HEK293 (cell line): ENCODE measurements at regions not wholly inside any gene's neighbourhood (a gene's known extent, or its start where the extent isn't known, plus 50 kb on each side); places are given as distances from the start of the nearest gene placed in this dataset.

Experiments used
- CTCF ChIA-PET: fragments of 350-600 bp; formaldehyde crosslinking; extraction: SDS; loops from one replicate; lab custom pipeline; 2021; ENCODE audit warnings: antibody characterized with exemption; lab: Yijun Ruan, JAX
- POLR2A ChIA-PET: fragments of 300-600 bp; formaldehyde crosslinking; extraction: SDS; loops from one replicate; lab custom pipeline; 2020; ENCODE audit warnings: antibody characterized with exemption, inconsistent platforms; lab: Yijun Ruan, JAX
- H3K27ac ChIP-seq: fragments of 200-500 bp; sonication (Bioruptor generic); 2 replicates; pipeline ENCODE4 v1.5.1; 2014; ENCODE audit warnings: low read depth, low read length, control low read depth, inconsistent platforms; ENCODE audit errors: extremely low read depth
- H3K36me3 ChIP-seq, 2 experiments: fragments of 200-500 bp in 1 of 2; sonication (Bioruptor generic) in 1 of 2; 1 replicate in 1 of 2; 2 replicates in 1 of 2; pipeline ENCODE4 v1.5.1; 2014 to 2017; ENCODE audit warnings: inconsistent platforms in 2 of 2, low read length in 2 of 2; ENCODE audit not compliant: control insufficient read depth in 2 of 2, insufficient read depth in 1 of 2
- H3K4me1 ChIP-seq: fragments of 200-500 bp; sonication (Bioruptor generic); 2 replicates; pipeline ENCODE4 v1.5.1; 2014; ENCODE audit warnings: mild to moderate bottlenecking, low read length, inconsistent platforms; ENCODE audit not compliant: control insufficient read depth, insufficient read depth
- H3K4me3 ChIP-seq: 2 replicates; pipeline ENCODE4 v1.5.1; 2011; ENCODE audit warnings: low read depth, mild to moderate bottlenecking, control low read depth, low read length, moderate library complexity
- H3K9me3 ChIP-seq: fragments of 200-500 bp; sonication (Bioruptor generic); 2 replicates; pipeline ENCODE4 v1.5.1; 2014; ENCODE audit warnings: low read depth, low read length, inconsistent platforms; ENCODE audit not compliant: control insufficient read depth, insufficient read depth
- GLIS1 ChIP-seq: fragments of 450-650 bp; formaldehyde crosslinking; IDR thresholded peaks from 2 replicates; pipeline ENCODE4 v1.5.1; 2016; ENCODE audit warnings: missing biosample characterization, missing genetic modification characterization
- HOXD13 ChIP-seq: sonication (generic); formaldehyde crosslinking; IDR thresholded peaks from 2 replicates; pipeline ENCODE4 v1.8.0; 2022; ENCODE audit warnings: missing genetic modification reagents, borderline replicate concordance
- KLF1 ChIP-seq: fragments of 450-650 bp; formaldehyde crosslinking; IDR thresholded peaks from 2 replicates; pipeline ENCODE4 v1.5.1; 2016; ENCODE audit warnings: missing biosample characterization, missing genetic modification characterization
- SP2 ChIP-seq: fragments of 450-650 bp; formaldehyde crosslinking; IDR thresholded peaks from 2 replicates; pipeline ENCODE4 v1.5.1; 2016; ENCODE audit warnings: missing biosample characterization, missing genetic modification characterization
- ZFP41 ChIP-seq: fragments of 450-650 bp; formaldehyde crosslinking; IDR thresholded peaks from 2 replicates; pipeline ENCODE4 v1.5.1; 2016; ENCODE audit warnings: missing biosample characterization, missing genetic modification characterization, borderline replicate concordance
- ZNF157 ChIP-seq: fragments of 450-650 bp; formaldehyde crosslinking; IDR thresholded peaks from 2 replicates; pipeline ENCODE4 v1.5.1; 2016; ENCODE audit warnings: missing biosample characterization, missing genetic modification characterization
- ZNF24 ChIP-seq: fragments of 450-650 bp; formaldehyde crosslinking; IDR thresholded peaks from 2 replicates; pipeline ENCODE4 v1.5.1; 2016; ENCODE audit warnings: missing biosample characterization, missing genetic modification characterization
- ZNF266 ChIP-seq: fragments of 450-650 bp; formaldehyde crosslinking; IDR thresholded peaks from 2 replicates; pipeline ENCODE4 v1.5.1; 2016; ENCODE audit warnings: missing biosample characterization, missing genetic modification characterization, low read depth
- ZNF324 ChIP-seq: fragments of 450-650 bp; formaldehyde crosslinking; IDR thresholded peaks from 2 replicates; pipeline ENCODE4 v1.5.1; 2016; ENCODE audit warnings: missing biosample characterization, missing genetic modification characterization
- ZNF354C ChIP-seq: fragments of 450-650 bp; formaldehyde crosslinking; IDR thresholded peaks from 2 replicates; pipeline ENCODE4 v1.5.1; 2016; ENCODE audit warnings: missing biosample characterization, missing genetic modification characterization, low read depth, borderline replicate concordance
- ZNF510 ChIP-seq: fragments of 450-650 bp; formaldehyde crosslinking; IDR thresholded peaks from 2 replicates; pipeline ENCODE4 v1.5.1; 2018; ENCODE audit warnings: mild to moderate bottlenecking, missing genetic modification characterization, missing biosample characterization; ENCODE audit not compliant: insufficient replicate concordance
- ZNF514 ChIP-seq: fragments of 450-650 bp; formaldehyde crosslinking; IDR thresholded peaks from 2 replicates; pipeline ENCODE4 v1.5.1; 2016; ENCODE audit warnings: missing biosample characterization, missing genetic modification characterization
- ZNF555 ChIP-seq: fragments of 450-650 bp; formaldehyde crosslinking; conservative IDR thresholded peaks from 2 replicates; pipeline ENCODE4 v1.5.1; 2017; ENCODE audit warnings: missing biosample characterization, mild to moderate bottlenecking, missing genetic modification characterization, inconsistent platforms
- ZNF623 ChIP-seq: fragments of 450-650 bp; formaldehyde crosslinking; IDR thresholded peaks from 2 replicates; pipeline ENCODE4 v1.5.1; 2016; ENCODE audit warnings: missing biosample characterization, missing genetic modification characterization
- ZNF660 ChIP-seq: fragments of 450-650 bp; IDR thresholded peaks from 2 replicates; pipeline ENCODE4 v1.5.1; 2018; ENCODE audit warnings: missing biosample characterization, mild to moderate bottlenecking, missing genetic modification characterization
- ZNF670 ChIP-seq: fragments of 450-650 bp; formaldehyde crosslinking; IDR thresholded peaks from 2 replicates; pipeline ENCODE4 v1.5.1; 2016; ENCODE audit warnings: missing biosample characterization, missing genetic modification characterization, low read depth
- TF ChIP-seq, protein P1 (sequence below): fragments of 450-650 bp; formaldehyde crosslinking; IDR thresholded peaks from 2 replicates; pipeline ENCODE4 v1.5.1; 2016; ENCODE audit warnings: missing biosample characterization, missing genetic modification characterization
- TF ChIP-seq, protein P2 (sequence below): fragments of 450-650 bp; formaldehyde crosslinking; optimal IDR thresholded peaks from 2 replicates; pipeline ENCODE3; 2016; ENCODE audit warnings: missing biosample characterization, mild to moderate bottlenecking, missing genetic modification characterization
- TF ChIP-seq, protein P3 (sequence below): fragments of 450-650 bp; formaldehyde crosslinking; IDR thresholded peaks from 2 replicates; pipeline ENCODE4 v1.5.1; 2016; ENCODE audit warnings: missing biosample characterization, missing genetic modification characterization, low read depth
- TF ChIP-seq, protein P4 (sequence below): fragments of 450-650 bp; formaldehyde crosslinking; IDR thresholded peaks from 2 replicates; pipeline ENCODE4 v1.5.1; 2017; ENCODE audit warnings: missing biosample characterization, missing genetic modification characterization
- TF ChIP-seq, protein P5 (sequence below): fragments of 450-650 bp; formaldehyde crosslinking; IDR thresholded peaks from 2 replicates; pipeline ENCODE4 v1.5.1; 2016; ENCODE audit warnings: missing biosample characterization, missing genetic modification characterization
- TF ChIP-seq, protein P6 (sequence below): fragments of 450-650 bp; formaldehyde crosslinking; IDR thresholded peaks from 2 replicates; pipeline ENCODE4 v1.5.1; 2016; ENCODE audit warnings: missing biosample characterization, missing genetic modification characterization

DNA sequence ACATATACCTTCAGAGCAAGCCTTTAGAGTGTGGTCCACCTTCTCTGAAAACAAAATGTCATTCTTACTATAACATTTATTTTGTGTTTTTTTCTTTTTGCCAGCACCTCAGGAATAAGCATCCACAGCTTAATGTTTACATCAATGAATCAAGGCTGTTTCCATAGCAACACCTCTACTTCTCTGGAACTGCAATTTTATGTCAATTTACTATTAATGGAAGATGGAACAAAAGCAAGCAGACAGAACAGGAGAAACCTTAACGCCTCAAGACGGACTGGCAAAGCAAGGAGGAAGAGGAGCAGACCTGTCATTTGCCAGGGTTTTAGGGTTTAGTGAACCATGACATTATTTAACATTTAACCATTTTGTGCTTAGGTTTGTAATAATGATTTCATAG is 63.1 kb downstream of the PRR15 start (continued):
- TF ChIP-seq, protein P1, sequence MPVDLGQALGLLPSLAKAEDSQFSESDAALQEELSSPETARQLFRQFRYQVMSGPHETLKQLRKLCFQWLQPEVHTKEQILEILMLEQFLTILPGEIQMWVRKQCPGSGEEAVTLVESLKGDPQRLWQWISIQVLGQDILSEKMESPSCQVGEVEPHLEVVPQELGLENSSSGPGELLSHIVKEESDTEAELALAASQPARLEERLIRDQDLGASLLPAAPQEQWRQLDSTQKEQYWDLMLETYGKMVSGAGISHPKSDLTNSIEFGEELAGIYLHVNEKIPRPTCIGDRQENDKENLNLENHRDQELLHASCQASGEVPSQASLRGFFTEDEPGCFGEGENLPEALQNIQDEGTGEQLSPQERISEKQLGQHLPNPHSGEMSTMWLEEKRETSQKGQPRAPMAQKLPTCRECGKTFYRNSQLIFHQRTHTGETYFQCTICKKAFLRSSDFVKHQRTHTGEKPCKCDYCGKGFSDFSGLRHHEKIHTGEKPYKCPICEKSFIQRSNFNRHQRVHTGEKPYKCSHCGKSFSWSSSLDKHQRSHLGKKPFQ (tag by site-specific recombination), result no peak
- TF ChIP-seq ZNF157 (no peak), SP2 (tag by site-specific recombination) (no peak), ZNF623 (tag by site-specific recombination) (no peak)
- TF ChIP-seq, protein P2, sequence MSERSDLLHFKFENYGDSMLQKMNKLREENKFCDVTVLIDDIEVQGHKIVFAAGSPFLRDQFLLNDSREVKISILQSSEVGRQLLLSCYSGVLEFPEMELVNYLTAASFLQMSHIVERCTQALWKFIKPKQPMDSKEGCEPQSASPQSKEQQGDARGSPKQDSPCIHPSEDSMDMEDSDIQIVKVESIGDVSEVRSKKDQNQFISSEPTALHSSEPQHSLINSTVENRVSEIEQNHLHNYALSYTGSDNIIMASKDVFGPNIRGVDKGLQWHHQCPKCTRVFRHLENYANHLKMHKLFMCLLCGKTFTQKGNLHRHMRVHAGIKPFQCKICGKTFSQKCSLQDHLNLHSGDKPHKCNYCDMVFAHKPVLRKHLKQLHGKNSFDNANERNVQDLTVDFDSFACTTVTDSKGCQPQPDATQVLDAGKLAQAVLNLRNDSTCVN (tag by site-specific recombination), result no peak

DNA sequence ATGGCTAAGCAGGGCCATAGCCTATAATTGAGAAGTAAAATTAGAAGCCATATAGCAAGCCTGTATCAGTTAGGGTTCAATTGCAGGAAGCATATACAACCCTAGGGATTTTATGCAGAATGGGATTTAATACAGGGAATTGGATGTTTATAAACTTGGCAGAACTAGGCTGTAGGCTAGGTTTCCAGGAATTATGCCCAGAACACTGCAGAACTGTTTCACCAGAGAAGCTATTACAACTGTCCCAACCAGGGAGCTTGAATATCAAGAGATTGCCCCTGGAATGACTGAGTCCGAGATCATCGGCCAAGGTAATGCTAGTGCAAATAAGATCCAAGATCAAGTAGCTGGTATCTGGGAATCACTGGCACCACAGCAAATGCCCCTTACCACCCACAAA is 64.0 kb downstream of the PRR15 start:
- ChIA-PET CTCF (interaction anchor here (0.8 to 1.4 kb wide), 2 partner anchors 120 to 297 kb away, joined by 6 read pairs; no protein-coding TSS in a partner anchor), POLR2A (no interaction called here)
- no peak overlapping the region for H3K27ac ChIP-seq
- H3K4me3 ChIP-seq, result no peak overlapping the region
- no peak for TF ChIP-seq HOXD13 (CRISPR knock-in tag)
- TF ChIP-seq, protein P3, sequence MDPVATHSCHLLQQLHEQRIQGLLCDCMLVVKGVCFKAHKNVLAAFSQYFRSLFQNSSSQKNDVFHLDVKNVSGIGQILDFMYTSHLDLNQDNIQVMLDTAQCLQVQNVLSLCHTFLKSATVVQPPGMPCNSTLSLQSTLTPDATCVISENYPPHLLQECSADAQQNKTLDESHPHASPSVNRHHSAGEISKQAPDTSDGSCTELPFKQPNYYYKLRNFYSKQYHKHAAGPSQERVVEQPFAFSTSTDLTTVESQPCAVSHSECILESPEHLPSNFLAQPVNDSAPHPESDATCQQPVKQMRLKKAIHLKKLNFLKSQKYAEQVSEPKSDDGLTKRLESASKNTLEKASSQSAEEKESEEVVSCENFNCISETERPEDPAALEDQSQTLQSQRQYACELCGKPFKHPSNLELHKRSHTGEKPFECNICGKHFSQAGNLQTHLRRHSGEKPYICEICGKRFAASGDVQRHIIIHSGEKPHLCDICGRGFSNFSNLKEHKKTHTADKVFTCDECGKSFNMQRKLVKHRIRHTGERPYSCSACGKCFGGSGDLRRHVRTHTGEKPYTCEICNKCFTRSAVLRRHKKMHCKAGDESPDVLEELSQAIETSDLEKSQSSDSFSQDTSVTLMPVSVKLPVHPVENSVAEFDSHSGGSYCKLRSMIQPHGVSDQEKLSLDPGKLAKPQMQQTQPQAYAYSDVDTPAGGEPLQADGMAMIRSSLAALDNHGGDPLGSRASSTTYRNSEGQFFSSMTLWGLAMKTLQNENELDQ (tag by site-specific recombination), result no peak
- TF ChIP-seq, protein P4, sequence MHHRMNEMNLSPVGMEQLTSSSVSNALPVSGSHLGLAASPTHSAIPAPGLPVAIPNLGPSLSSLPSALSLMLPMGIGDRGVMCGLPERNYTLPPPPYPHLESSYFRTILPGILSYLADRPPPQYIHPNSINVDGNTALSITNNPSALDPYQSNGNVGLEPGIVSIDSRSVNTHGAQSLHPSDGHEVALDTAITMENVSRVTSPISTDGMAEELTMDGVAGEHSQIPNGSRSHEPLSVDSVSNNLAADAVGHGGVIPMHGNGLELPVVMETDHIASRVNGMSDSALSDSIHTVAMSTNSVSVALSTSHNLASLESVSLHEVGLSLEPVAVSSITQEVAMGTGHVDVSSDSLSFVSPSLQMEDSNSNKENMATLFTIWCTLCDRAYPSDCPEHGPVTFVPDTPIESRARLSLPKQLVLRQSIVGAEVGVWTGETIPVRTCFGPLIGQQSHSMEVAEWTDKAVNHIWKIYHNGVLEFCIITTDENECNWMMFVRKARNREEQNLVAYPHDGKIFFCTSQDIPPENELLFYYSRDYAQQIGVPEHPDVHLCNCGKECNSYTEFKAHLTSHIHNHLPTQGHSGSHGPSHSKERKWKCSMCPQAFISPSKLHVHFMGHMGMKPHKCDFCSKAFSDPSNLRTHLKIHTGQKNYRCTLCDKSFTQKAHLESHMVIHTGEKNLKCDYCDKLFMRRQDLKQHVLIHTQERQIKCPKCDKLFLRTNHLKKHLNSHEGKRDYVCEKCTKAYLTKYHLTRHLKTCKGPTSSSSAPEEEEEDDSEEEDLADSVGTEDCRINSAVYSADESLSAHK (tag by site-specific recombination), result no peak
- no peaks in the 10 kb centered on the region for H3K4me1 ChIP-seq
- H3K9me3 ChIP-seq, result no peaks in the 10 kb centered on the region
- no peaks in the 10 kb centered on the region for H3K36me3 ChIP-seq

DNA sequence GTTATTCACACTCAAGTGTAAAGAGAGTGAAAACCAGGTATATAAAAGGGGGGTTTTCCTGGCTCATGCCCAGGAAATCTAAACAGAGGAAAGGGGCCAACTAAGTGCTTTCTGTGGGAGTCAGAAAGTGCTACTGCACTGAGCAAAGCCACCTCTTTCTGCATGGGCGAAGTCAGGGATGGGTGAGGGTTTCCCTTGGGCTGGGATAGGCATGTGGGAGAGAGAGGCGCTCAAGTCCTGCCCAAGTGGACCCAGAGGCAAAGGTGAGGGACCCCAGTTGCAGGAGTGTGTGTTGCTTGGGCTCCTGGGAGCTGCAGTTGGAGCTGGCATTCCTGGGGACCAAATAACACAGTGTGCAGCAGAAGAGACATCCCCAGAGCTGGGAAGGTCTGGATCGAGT is 65.9 kb downstream of the PRR15 start:
- TF ChIP-seq, protein P5, sequence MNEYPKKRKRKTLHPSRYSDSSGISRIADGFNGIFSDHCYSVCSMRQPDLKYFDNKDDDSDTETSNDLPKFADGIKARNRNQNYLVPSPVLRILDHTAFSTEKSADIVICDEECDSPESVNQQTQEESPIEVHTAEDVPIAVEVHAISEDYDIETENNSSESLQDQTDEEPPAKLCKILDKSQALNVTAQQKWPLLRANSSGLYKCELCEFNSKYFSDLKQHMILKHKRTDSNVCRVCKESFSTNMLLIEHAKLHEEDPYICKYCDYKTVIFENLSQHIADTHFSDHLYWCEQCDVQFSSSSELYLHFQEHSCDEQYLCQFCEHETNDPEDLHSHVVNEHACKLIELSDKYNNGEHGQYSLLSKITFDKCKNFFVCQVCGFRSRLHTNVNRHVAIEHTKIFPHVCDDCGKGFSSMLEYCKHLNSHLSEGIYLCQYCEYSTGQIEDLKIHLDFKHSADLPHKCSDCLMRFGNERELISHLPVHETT (tag by site-specific recombination), result no peak
- no peak for TF ChIP-seq KLF1 (tag by site-specific recombination)
- no peak for TF ChIP-seq ZNF660
- no peak for TF ChIP-seq ZNF555 (tag by site-specific recombination)
- no peak for TF ChIP-seq ZNF324
- TF ChIP-seq ZNF510 (tag by site-specific recombination), result no peak
- TF ChIP-seq ZNF354C, result no peak
- no peak for TF ChIP-seq ZFP41
- TF ChIP-seq ZNF266 (tag by site-specific recombination), result no peak
- TF ChIP-seq, protein P6, sequence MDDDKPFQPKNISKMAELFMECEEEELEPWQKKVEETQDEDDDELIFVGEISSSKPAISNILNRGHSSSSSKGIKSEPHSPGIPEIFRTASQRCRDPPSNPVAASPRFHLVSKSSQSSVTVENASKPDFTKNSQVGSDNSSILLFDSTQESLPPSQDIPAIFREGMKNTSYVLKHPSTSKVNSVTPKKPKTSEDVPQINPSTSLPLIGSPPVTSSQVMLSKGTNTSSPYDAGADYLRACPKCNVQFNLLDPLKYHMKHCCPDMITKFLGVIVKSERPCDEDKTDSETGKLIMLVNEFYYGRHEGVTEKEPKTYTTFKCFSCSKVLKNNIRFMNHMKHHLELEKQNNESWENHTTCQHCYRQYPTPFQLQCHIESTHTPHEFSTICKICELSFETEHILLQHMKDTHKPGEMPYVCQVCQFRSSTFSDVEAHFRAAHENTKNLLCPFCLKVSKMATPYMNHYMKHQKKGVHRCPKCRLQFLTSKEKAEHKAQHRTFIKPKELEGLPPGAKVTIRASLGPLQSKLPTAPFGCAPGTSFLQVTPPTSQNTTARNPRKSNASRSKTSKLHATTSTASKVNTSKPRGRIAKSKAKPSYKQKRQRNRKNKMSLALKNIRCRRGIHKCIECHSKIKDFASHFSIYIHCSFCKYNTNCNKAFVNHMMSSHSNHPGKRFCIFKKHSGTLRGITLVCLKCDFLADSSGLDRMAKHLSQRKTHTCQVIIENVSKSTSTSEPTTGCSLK (tag by site-specific recombination), result no peak
- no peak for TF ChIP-seq GLIS1 (tag by site-specific recombination)
- no peak for TF ChIP-seq ZNF24 (tag by site-specific recombination)
- no peak for TF ChIP-seq ZNF514 (tag by site-specific recombination)
- no peak for TF ChIP-seq ZNF670 (tag by site-specific recombination)
- H3K27ac ChIP-seq, result no peak overlapping the region
- ChIA-PET POLR2A (no interaction called here), CTCF (no interaction called here)
- no peaks in the 10 kb centered on the region for H3K4me1 ChIP-seq
- H3K9me3 ChIP-seq, result no peaks in the 10 kb centered on the region
- H3K4me3 ChIP-seq, result no peak overlapping the region
- H3K36me3 ChIP-seq, result no peaks in the 10 kb centered on the region
